Esophagus muscularis mucosa (tissue), 4 donors: ENCODE measurements at regions not wholly inside any gene's neighbourhood (a gene's known extent, or its start where the extent isn't known, plus 50 kb on each side); places are given as distances from the start of the nearest gene placed in this dataset.
"Not testable (repeated sequence)": the region's sequence is repeated elsewhere in the genome, so short reads cannot be mapped to it uniquely, and the experiment has no call there.

Source experiments
- DNase-seq: peaks from one replicate; pipeline ENCODE4 v3.0.0-alpha.2; 2017; ENCODE audit errors: extremely low spot score
- H3K27ac ChIP-seq, 4 donors: fragments of 200-600 bp; sonication (generic); replicated peaks in 1 of 4; 1 replicate in 3 of 4; 2 replicates in 1 of 4; pipeline ENCODE4 v1.5.1; 2016 to 2019; ENCODE audit warnings: mild to moderate bottlenecking in 1 of 4
- H3K27me3 ChIP-seq, 4 donors: fragments of 200-600 bp; sonication (generic); one replicate each; pipeline versions ENCODE4 v1.5.1 to v1.6.0; 2016 to 2019
- H3K36me3 ChIP-seq, 4 donors: fragments of 200-600 bp; sonication (generic); one replicate each; pipeline ENCODE4 v1.5.1; 2016 to 2019
- H3K4me1 ChIP-seq, 4 donors: fragments of 200-600 bp; sonication (generic); one replicate each; pipeline ENCODE4 v1.5.1; 2016 to 2019
- H3K4me3 ChIP-seq, 4 donors: fragments of 200-600 bp; sonication (generic); 1 replicate in 2 of 4; 2 replicates in 2 of 4; pipeline ENCODE4 v1.5.1; 2016 to 2019; ENCODE audit warnings: mild to moderate bottlenecking in 4 of 4, moderate library complexity in 1 of 4
- H3K9me3 ChIP-seq, 4 donors: fragments of 200-600 bp; sonication (generic); 1 replicate in 3 of 4; 2 replicates in 1 of 4; pipeline ENCODE4 v1.5.1; 2016 to 2019
- CTCF ChIP-seq, 3 experiments: fragments of 200-600 bp in 2 of 3; fragments of 450-650 bp in 1 of 3; sonication (generic) in 2 of 3; IDR thresholded peaks; one replicate each; pipeline ENCODE4 v1.5.1; 2017 to 2019; ENCODE audit warnings: antibody characterized with exemption in 3 of 3, mild to moderate bottlenecking in 2 of 3, moderate library complexity in 1 of 3
- EP300 ChIP-seq: sonication (generic); formaldehyde crosslinking; IDR thresholded peaks from one replicate; pipeline ENCODE4 v1.6.1; 2017; ENCODE audit warnings: antibody characterized with exemption
- POLR2A ChIP-seq: fragments of 450-650 bp; IDR thresholded peaks from one replicate; pipeline ENCODE4 v1.6.1; 2017; ENCODE audit warnings: antibody characterized with exemption, moderate library complexity, mild to moderate bottlenecking, low read depth
- POLR2AphosphoS5 ChIP-seq, 2 donors: sonication (generic); formaldehyde crosslinking; IDR thresholded peaks; one replicate each; pipeline ENCODE4 v1.6.1; 2017; ENCODE audit warnings: antibody characterized with exemption in 2 of 2
- WGBS: methylation state at CpG from one replicate; pipeline ENCODE4 v1.1.5; 2018; 5-methylcytosine and 5-hydroxymethylcytosine counted together
- intact Hi-C: fragments of 100-400 bp; cut with DNase I; formaldehyde crosslinking; loops from one replicate; pipeline ENCODE4 v1.15.1; 2023

- WGBS, result 94% methylated on average over 2 of the region's 2 CpGs
- H3K36me3 ChIP-seq, result no peaks in the 10 kb centered on the region
- intact Hi-C loops, result no loop called here
- no peaks in the 10 kb centered on the region for H3K4me1 ChIP-seq
- H3K9me3 ChIP-seq, result no peaks in the 10 kb centered on the region
- no peak for DNase-seq
- no peak overlapping the region for H3K27ac ChIP-seq
- no peak overlapping the region for H3K4me3 ChIP-seq
- no peaks in the 10 kb centered on the region for H3K27me3 ChIP-seq
- TF ChIP-seq EP300 (no peak), POLR2AphosphoS5 (IDR thresholded peaks at IDR 0.05) (no peak), POLR2A (no peak), CTCF (IDR thresholded peaks at IDR 0.05) (no peak)
Observed at GRCh38 chr6:71224011-71224410, 64.6 kb upstream of the OGFRL1 start.

GRCh38 chr6:71226151-71226550 lies 62.5 kb upstream of the OGFRL1 start:
- TF ChIP-seq EP300 (no peak), POLR2A (no peak), CTCF (IDR thresholded peaks at IDR 0.05) (no peak)
- Histone ChIP-seq H3K27me3 (no peaks in the 10 kb centered on the region), H3K4me3 (no peak overlapping the region), H3K4me1 (no peaks in the 10 kb centered on the region), H3K9me3 (no peaks in the 10 kb centered on the region), H3K36me3 (no peaks in the 10 kb centered on the region), H3K27ac (no peak overlapping the region)
- WGBS, result 91% methylated on average over 1 of the region's 1 CpG
- intact Hi-C loops, result no loop called here
- no peak for DNase-seq

GRCh38 chr6:71228461-71229041 lies 60.1 kb upstream of the OGFRL1 start:
- H3K4me1 ChIP-seq, result no peaks in the 10 kb centered on the region
- H3K9me3 ChIP-seq, result no peaks in the 10 kb centered on the region
- H3K27me3 ChIP-seq, result no peaks in the 10 kb centered on the region
- WGBS, result 59% methylated on average over 4 of the region's 4 CpGs
- H3K36me3 ChIP-seq, result no peaks in the 10 kb centered on the region
- no peak overlapping the region for H3K4me3 ChIP-seq
- intact Hi-C loops, result no loop called here
- TF ChIP-seq POLR2AphosphoS5 (IDR thresholded peaks at IDR 0.05) (no peak), EP300 (no peak)
- no peak for DNase-seq
- no peak overlapping the region for H3K27ac ChIP-seq

GRCh38 chr6:71229477-71229876 lies 59.1 kb upstream of the OGFRL1 start:
- Histone ChIP-seq H3K27ac (no peak overlapping the region), H3K36me3 (no peaks in the 10 kb centered on the region), H3K4me1 (no peaks in the 10 kb centered on the region), H3K4me3 (no peak overlapping the region), H3K27me3 (no peaks in the 10 kb centered on the region), H3K9me3 (no peaks in the 10 kb centered on the region)
- TF ChIP-seq EP300 (no peak), POLR2A (no peak), POLR2AphosphoS5 (IDR thresholded peaks at IDR 0.05) (no peak), CTCF (IDR thresholded peaks at IDR 0.05) (no peak)
- intact Hi-C loops, result no loop called here
- 97% methylated on average over 3 of the region's 3 CpGs for WGBS
- DNase-seq, result no peak

- 88% methylated on average over 4 of the region's 4 CpGs for WGBS
- H3K36me3 ChIP-seq, H3K9me3 ChIP-seq, DNase-seq, H3K27me3 ChIP-seq, H3K4me3 ChIP-seq, intact Hi-C loops, H3K4me1 ChIP-seq, H3K27ac ChIP-seq: not testable (repeated sequence)
Observed at GRCh38 chr6:71232890-71233289, 55.7 kb upstream of the OGFRL1 start.

GRCh38 chr6:71236926-71237434 lies 51.6 kb upstream of the OGFRL1 start:
- no peak for TF ChIP-seq POLR2AphosphoS5 (IDR thresholded peaks at IDR 0.05)
- no peak for TF ChIP-seq EP300
- TF ChIP-seq POLR2A, result no peak
- H3K4me1 ChIP-seq, result no peaks in the 10 kb centered on the region
- no peak overlapping the region for H3K27ac ChIP-seq
- no peaks in the 10 kb centered on the region for H3K36me3 ChIP-seq
- 96% methylated on average over 1 of the region's 1 CpG for whole genome bisulfite sequencing
- no peaks in the 10 kb centered on the region for H3K27me3 ChIP-seq
- no peaks in the 10 kb centered on the region for H3K9me3 ChIP-seq
- no peak overlapping the region for H3K4me3 ChIP-seq
- intact Hi-C loops, result no loop called here
- no peak for DNase-seq
